Thymus (tissue), 11 donors: ENCODE measurements at regions not wholly inside any gene's neighbourhood (a gene's known extent, or its start where the extent isn't known, plus 50 kb on each side); places are given as distances from the start of the nearest gene placed in this dataset.
A peak's percentile ranks its signal among the peaks of the same experiment; 100 is the strongest.

ENCODE experiments used
- DNase-seq, 9 donors: peaks; one replicate each; pipeline ENCODE4 v3.0.0-alpha.2; 2013; ENCODE audit warnings: low spot score in 9 of 9, low read depth in 6 of 9, missing footprints in 1 of 9
- H3K27ac ChIP-seq, 2 donors: one replicate each; pipeline ENCODE4 v1.5.1; 2013; ENCODE audit warnings: control low read depth in 1 of 2, low read depth in 1 of 2, low read length in 1 of 2, mild to moderate bottlenecking in 1 of 2, moderate library complexity in 1 of 2
- H3K27me3 ChIP-seq, 2 donors: one replicate each; pipeline ENCODE4 v1.5.1; 2013; ENCODE audit warnings: low read length in 1 of 2; ENCODE audit not compliant: control insufficient read depth in 2 of 2, insufficient read depth in 1 of 2
- H3K36me3 ChIP-seq, 2 donors: one replicate each; pipeline ENCODE4 v1.5.1; 2013; ENCODE audit warnings: low read length in 1 of 2, mild to moderate bottlenecking in 1 of 2, moderate library complexity in 1 of 2; ENCODE audit not compliant: control insufficient read depth in 2 of 2, insufficient read depth in 2 of 2
- H3K4me1 ChIP-seq, 2 donors: one replicate each; pipeline ENCODE4 v1.5.1; 2013; ENCODE audit warnings: low read length in 2 of 2; ENCODE audit not compliant: control insufficient read depth in 2 of 2, insufficient read depth in 2 of 2
- H3K4me3 ChIP-seq, 2 donors: one replicate each; pipeline ENCODE4 v1.5.1; 2013; ENCODE audit warnings: low read length in 2 of 2, control low read depth in 1 of 2, mild to moderate bottlenecking in 1 of 2
- H3K9me3 ChIP-seq, 2 donors: one replicate each; pipeline ENCODE4 v1.5.1; 2013; ENCODE audit warnings: low read length in 1 of 2, mild to moderate bottlenecking in 1 of 2; ENCODE audit not compliant: control insufficient read depth in 2 of 2, insufficient read depth in 1 of 2
- whole genome bisulfite sequencing: extraction: QIAGEN DNeasy Blood & Tissue Kit; methylation state at CpG from one replicate; pipeline ENCODE4 v1.1.7; 2013; 5-methylcytosine and 5-hydroxymethylcytosine counted together
- donor health status: healthy.

- Histone ChIP-seq H3K36me3 (no peaks in the 10 kb centered on the region), H3K4me1 (no peaks in the 10 kb centered on the region), H3K9me3 (no peaks in the 10 kb centered on the region), H3K27ac (no peak overlapping the region), H3K27me3 (no peaks in the 10 kb centered on the region), H3K4me3 (no peak overlapping the region)
- no peak for DNase-seq
- 97% methylated on average over 4 of the region's 4 CpGs for WGBS
These were observed 92.6 kb upstream of the CERS6 start for GRCh38 chr2:168363347-168364092.

- Histone ChIP-seq H3K4me3 (no peak overlapping the region), H3K9me3 (no peaks in the 10 kb centered on the region), H3K4me1 (no peaks in the 10 kb centered on the region), H3K36me3 (no peaks in the 10 kb centered on the region), H3K27me3 (no peaks in the 10 kb centered on the region), H3K27ac (no peak overlapping the region)
- DNase-seq: no peak
- WGBS: 98% methylated on average over 6 of the region's 6 CpGs
These were observed 90.9 kb upstream of the CERS6 start for GRCh38 chr2:168365094-168365621.

- no peaks in the 10 kb centered on the region for H3K9me3 ChIP-seq
- H3K27me3 ChIP-seq: no peaks in the 10 kb centered on the region
- 98% methylated on average over 2 of the region's 2 CpGs for WGBS
- H3K27ac ChIP-seq: no peak overlapping the region
- no peak overlapping the region for H3K4me3 ChIP-seq
- H3K4me1 ChIP-seq: peaks cover 10 to 12% of the 10 kb centered on the region in 2 donors
- H3K36me3 ChIP-seq: no peaks in the 10 kb centered on the region
- no peak for DNase-seq
These were observed 87.0 kb upstream of the CERS6 start for GRCh38 chr2:168369031-168369430.

- Histone ChIP-seq H3K4me1 (peaks cover 10 to 12% of the 10 kb centered on the region in 2 donors), H3K27me3 (no peaks in the 10 kb centered on the region), H3K36me3 (no peaks in the 10 kb centered on the region), H3K4me3 (no peak overlapping the region), H3K27ac (peak overlapping the region; percentile 75 to 94), H3K9me3 (no peaks in the 10 kb centered on the region)
- peak in 8 of 9 donors; percentile 55 to 89 (median 72) for DNase-seq
- WGBS: 31% methylated on average over 4 of the region's 4 CpGs
These were observed 84.6 kb upstream of the CERS6 start for GRCh38 chr2:168371273-168372019.

GRCh38 chr2:168373468-168373867, 82.6 kb upstream of the CERS6 start:
- Histone ChIP-seq H3K4me1 (peaks cover 10 to 12% of the 10 kb centered on the region in 2 donors), H3K4me3 (no peak overlapping the region), H3K27ac (no peak overlapping the region), H3K27me3 (no peaks in the 10 kb centered on the region), H3K36me3 (no peaks in the 10 kb centered on the region), H3K9me3 (no peaks in the 10 kb centered on the region)
- WGBS: 99% methylated on average over 2 of the region's 2 CpGs
- DNase-seq: no peak

GRCh38 chr2:168375195-168375798, 80.8 kb upstream of the CERS6 start:
- Histone ChIP-seq H3K27me3 (no peaks in the 10 kb centered on the region), H3K27ac (no peak overlapping the region), H3K4me1 (peaks cover 10 to 12% of the 10 kb centered on the region in 2 donors), H3K4me3 (no peak overlapping the region), H3K36me3 (no peaks in the 10 kb centered on the region), H3K9me3 (no peaks in the 10 kb centered on the region)
- DNase-seq: no peak

- WGBS: 95% methylated on average over 7 of the region's 7 CpGs
- Histone ChIP-seq H3K9me3 (no peaks in the 10 kb centered on the region), H3K27ac (no peak overlapping the region), H3K4me3 (no peak overlapping the region), H3K36me3 (no peaks in the 10 kb centered on the region), H3K4me1 (peaks cover 0 to 4% of the 10 kb centered on the region in 2 donors), H3K27me3 (no peaks in the 10 kb centered on the region)
- no peak for DNase-seq
These were observed 77.0 kb upstream of the CERS6 start for GRCh38 chr2:168378960-168379669.

- Histone ChIP-seq H3K9me3 (no peaks in the 10 kb centered on the region), H3K27me3 (no peaks in the 10 kb centered on the region), H3K4me1 (peaks cover 0 to 4% of the 10 kb centered on the region in 2 donors), H3K4me3 (no peak overlapping the region), H3K27ac (no peak overlapping the region), H3K36me3 (no peaks in the 10 kb centered on the region)
- 97% methylated on average over 3 of the region's 3 CpGs for WGBS
- no peak for DNase-seq
These were observed 75.6 kb upstream of the CERS6 start for GRCh38 chr2:168380500-168380899.
